ENCODE measurements at regions not wholly inside any gene's neighbourhood (a gene's known extent, or its start where the extent isn't known, plus 50 kb on each side); places are given as distances from the start of the nearest gene placed in this dataset.

GRCh38 chr9:1154739-1155138, 104.6 kb downstream of the DMRT2 start:
- Histone ChIP-seq H3K36me3 (ENCODE audit: control insufficient read depth, insufficient read depth, low read length) (no peaks in the 10 kb centered on the region), H3K9ac (ENCODE audit: insufficient read depth, low read length) (no peak overlapping the region), H3K27ac (ENCODE audit: insufficient read depth, low read length) (no peak overlapping the region), H4K20me1 (ENCODE audit: control insufficient read depth, extremely low read depth, insufficient read depth, low read length) (no peaks in the 10 kb centered on the region), H3K79me2 (ENCODE audit: control insufficient read depth, insufficient read depth, low read length) (no peaks in the 10 kb centered on the region), H3K4me2 (ENCODE audit: extremely low read depth, insufficient read depth, low read length) (no peak overlapping the region), H2AFZ (ENCODE audit: low read length) (no peak overlapping the region), H3K4me1 (ENCODE audit: control insufficient read depth, extremely low read depth, insufficient read depth, low read length) (no peaks in the 10 kb centered on the region), H3K4me3 (replicated peaks in 1 of 4; ENCODE audit: control extremely low read depth in 1 of 4, insufficient read depth in 1 of 4, low read depth in 3 of 4, low read length in 4 of 4) (no peak overlapping the region), H3K27me3 (ENCODE audit: control insufficient read depth, insufficient read depth, low read length) (no peaks in the 10 kb centered on the region), H3K9me3 (ENCODE audit: control insufficient read depth, insufficient read depth, low read depth, low read length) (no peaks in the 10 kb centered on the region)
- TF ChIP-seq EZH2 (IDR thresholded peaks at IDR 0.05; ENCODE audit: low read length, missing control alignments), result no peak
- TF ChIP-seq, protein P1, sequence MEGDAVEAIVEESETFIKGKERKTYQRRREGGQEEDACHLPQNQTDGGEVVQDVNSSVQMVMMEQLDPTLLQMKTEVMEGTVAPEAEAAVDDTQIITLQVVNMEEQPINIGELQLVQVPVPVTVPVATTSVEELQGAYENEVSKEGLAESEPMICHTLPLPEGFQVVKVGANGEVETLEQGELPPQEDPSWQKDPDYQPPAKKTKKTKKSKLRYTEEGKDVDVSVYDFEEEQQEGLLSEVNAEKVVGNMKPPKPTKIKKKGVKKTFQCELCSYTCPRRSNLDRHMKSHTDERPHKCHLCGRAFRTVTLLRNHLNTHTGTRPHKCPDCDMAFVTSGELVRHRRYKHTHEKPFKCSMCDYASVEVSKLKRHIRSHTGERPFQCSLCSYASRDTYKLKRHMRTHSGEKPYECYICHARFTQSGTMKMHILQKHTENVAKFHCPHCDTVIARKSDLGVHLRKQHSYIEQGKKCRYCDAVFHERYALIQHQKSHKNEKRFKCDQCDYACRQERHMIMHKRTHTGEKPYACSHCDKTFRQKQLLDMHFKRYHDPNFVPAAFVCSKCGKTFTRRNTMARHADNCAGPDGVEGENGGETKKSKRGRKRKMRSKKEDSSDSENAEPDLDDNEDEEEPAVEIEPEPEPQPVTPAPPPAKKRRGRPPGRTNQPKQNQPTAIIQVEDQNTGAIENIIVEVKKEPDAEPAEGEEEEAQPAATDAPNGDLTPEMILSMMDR (conservative IDR thresholded peaks at IDR 0.05 in 1 of 2, IDR thresholded peaks at IDR 0.05 in 1 of 2; ENCODE audit: low read depth in 1 of 2, low read length in 2 of 2), result no peak
- no peak for DNase-seq (ENCODE audit: low read depth in 2 of 2)

DNA sequence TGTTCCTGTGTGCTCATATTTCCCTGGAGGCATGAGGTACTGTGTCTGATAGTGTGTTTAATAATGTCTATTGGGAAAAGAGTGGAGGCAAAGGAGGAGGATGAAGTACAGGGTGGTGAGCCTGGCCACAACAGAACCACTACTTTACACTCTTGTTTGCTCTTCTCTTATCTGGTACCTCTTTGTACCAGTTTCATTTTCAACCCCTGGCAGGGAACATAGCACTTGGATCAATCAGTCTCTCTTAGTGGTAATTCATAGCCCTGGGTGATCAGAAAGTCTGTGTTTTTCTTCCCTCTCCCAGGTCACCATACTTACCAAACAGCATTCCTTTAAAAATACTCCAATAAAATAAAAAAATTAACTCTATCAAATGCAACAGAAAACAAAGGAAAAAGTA, 105.4 kb downstream of the DMRT2 start:
- no peak for TF ChIP-seq EZH2 (IDR thresholded peaks at IDR 0.05; ENCODE audit: low read length, missing control alignments)
- TF ChIP-seq, protein P1 (conservative IDR thresholded peaks at IDR 0.05 in 1 of 2, IDR thresholded peaks at IDR 0.05 in 1 of 2; ENCODE audit: low read depth in 1 of 2, low read length in 2 of 2), result no peak
- Histone ChIP-seq H3K4me1 (ENCODE audit: control insufficient read depth, extremely low read depth, insufficient read depth, low read length) (no peaks in the 10 kb centered on the region), H3K36me3 (ENCODE audit: control insufficient read depth, insufficient read depth, low read length) (no peaks in the 10 kb centered on the region), H4K20me1 (ENCODE audit: control insufficient read depth, extremely low read depth, insufficient read depth, low read length) (no peaks in the 10 kb centered on the region), H3K4me2 (ENCODE audit: extremely low read depth, insufficient read depth, low read length) (no peak overlapping the region), H3K4me3 (replicated peaks in 1 of 4; ENCODE audit: control extremely low read depth in 1 of 4, insufficient read depth in 1 of 4, low read depth in 3 of 4, low read length in 4 of 4) (no peak overlapping the region), H2AFZ (ENCODE audit: low read length) (no peak overlapping the region), H3K79me2 (ENCODE audit: control insufficient read depth, insufficient read depth, low read length) (no peaks in the 10 kb centered on the region), H3K27ac (ENCODE audit: insufficient read depth, low read length) (no peak overlapping the region), H3K9me3 (ENCODE audit: control insufficient read depth, insufficient read depth, low read depth, low read length) (no peaks in the 10 kb centered on the region), H3K27me3 (ENCODE audit: control insufficient read depth, insufficient read depth, low read length) (no peaks in the 10 kb centered on the region), H3K9ac (ENCODE audit: insufficient read depth, low read length) (no peak overlapping the region)
- no peak for DNase-seq (ENCODE audit: low read depth in 2 of 2)

GRCh38 chr9:1156794-1157550, 106.8 kb downstream of the DMRT2 start:
- TF ChIP-seq, protein P1 (conservative IDR thresholded peaks at IDR 0.05 in 1 of 2, IDR thresholded peaks at IDR 0.05 in 1 of 2; ENCODE audit: low read depth in 1 of 2, low read length in 2 of 2), result no peak
- no peak for TF ChIP-seq EZH2 (IDR thresholded peaks at IDR 0.05; ENCODE audit: low read length, missing control alignments)
- no peaks in the 10 kb centered on the region for H3K9me3 ChIP-seq (ENCODE audit: control insufficient read depth, insufficient read depth, low read depth, low read length)
- H3K4me3 ChIP-seq (replicated peaks in 1 of 4; ENCODE audit: control extremely low read depth in 1 of 4, insufficient read depth in 1 of 4, low read depth in 3 of 4, low read length in 4 of 4), result no peak overlapping the region

More at GRCh38 chr9:1156794-1157550, 106.8 kb downstream of the DMRT2 start:
- H3K79me2 ChIP-seq (ENCODE audit: control insufficient read depth, insufficient read depth, low read length), result no peaks in the 10 kb centered on the region
- H3K27ac ChIP-seq (ENCODE audit: insufficient read depth, low read length), result no peak overlapping the region
- H2AFZ ChIP-seq (ENCODE audit: low read length), result no peak overlapping the region
- H3K4me2 ChIP-seq (ENCODE audit: extremely low read depth, insufficient read depth, low read length), result no peak overlapping the region
- H3K27me3 ChIP-seq (ENCODE audit: control insufficient read depth, insufficient read depth, low read length), result no peaks in the 10 kb centered on the region
- no peaks in the 10 kb centered on the region for H4K20me1 ChIP-seq (ENCODE audit: control insufficient read depth, extremely low read depth, insufficient read depth, low read length)
- no peaks in the 10 kb centered on the region for H3K4me1 ChIP-seq (ENCODE audit: control insufficient read depth, extremely low read depth, insufficient read depth, low read length)
- H3K9ac ChIP-seq (ENCODE audit: insufficient read depth, low read length), result no peak overlapping the region
- H3K36me3 ChIP-seq (ENCODE audit: control insufficient read depth, insufficient read depth, low read length), result no peaks in the 10 kb centered on the region
- no peak for DNase-seq (ENCODE audit: low read depth in 2 of 2)

Data from fibroblast of lung (primary cell).